Panc1 (cell line): ENCODE measurements at regions not wholly inside any gene's neighbourhood (a gene's known extent, or its start where the extent isn't known, plus 50 kb on each side); places are given as distances from the start of the nearest gene placed in this dataset.

Experiments
- ATAC-seq: fragments of 200-7000 bp; cut with Tn5 transposase; 2 replicates; pipeline ENCODE4 v1.9.1; 2020; ENCODE audit warnings: mild to moderate bottlenecking, moderate library complexity
- BruUV-seq: library from RNA; stranded (reverse); fragments of 400-500 nt; replicated peaks from 2 replicates; lab custom pipeline; 2021; lab: Mats Ljungman, UMichigan
- CTCF ChIA-PET: fragments of 300-600 bp; sonication (Branson Sonifier 250); formaldehyde crosslinking; loops from one replicate; lab custom pipeline; 2022; ENCODE audit warnings: antibody characterized with exemption; lab: Charles Lee
- POLR2A ChIA-PET: fragments of 300-600 bp; sonication (Branson Sonifier 250); formaldehyde crosslinking; loops from one replicate; lab custom pipeline; 2022; ENCODE audit warnings: antibody characterized with exemption; lab: Charles Lee
- DNase-seq: peaks from one replicate; pipeline ENCODE4 v3.0.0-alpha.2; 2010; ENCODE audit warnings: low read depth, low spot score
- H3K27ac ChIP-seq: 2 replicates; pipeline ENCODE4 v1.5.1; 2011; ENCODE audit warnings: mild to moderate bottlenecking, low read length, inconsistent platforms
- H3K27me3 ChIP-seq: fragments of 200-500 bp; sonication (Bioruptor generic); 2 replicates; pipeline ENCODE4 v1.6.0; 2014; ENCODE audit warnings: low read length, inconsistent platforms; ENCODE audit not compliant: control insufficient read depth, insufficient read depth
- H3K36me3 ChIP-seq: fragments of 200-500 bp; sonication (Bioruptor generic); 2 replicates; pipeline ENCODE4 v1.5.1; 2014; ENCODE audit warnings: inconsistent platforms, mild to moderate bottlenecking, low read length, moderate library complexity; ENCODE audit not compliant: control insufficient read depth, insufficient read depth
- H3K4me1 ChIP-seq: 2 replicates; pipeline ENCODE4 v1.5.1; 2011; ENCODE audit warnings: inconsistent platforms, mild to moderate bottlenecking, low read length, moderate library complexity; ENCODE audit not compliant: control insufficient read depth, insufficient read depth
- H3K4me3 ChIP-seq, 2 experiments: 2 replicates each; pipeline ENCODE4 v1.5.1; 2011 to 2012; ENCODE audit warnings: low read depth in 2 of 2, low read length in 2 of 2, mild to moderate bottlenecking in 2 of 2, inconsistent platforms in 1 of 2, moderate library complexity in 1 of 2
- H3K9me3 ChIP-seq: fragments of 200-500 bp; sonication (Bioruptor generic); 2 replicates; pipeline ENCODE4 v1.5.1; 2014; ENCODE audit warnings: low read depth, mild to moderate bottlenecking, inconsistent platforms, low read length, moderate library complexity; ENCODE audit not compliant: control insufficient read depth, insufficient read depth
- CTCF ChIP-seq: fragments of 450-650 bp; IDR thresholded peaks from 2 replicates; pipeline ENCODE4 v1.5.1; 2017; ENCODE audit warnings: mild to moderate bottlenecking
- POLR2AphosphoS5 ChIP-seq: IDR thresholded peaks from 2 replicates; pipeline ENCODE4 v1.6.1; 2012; ENCODE audit warnings: mild to moderate bottlenecking, low read depth, low read length, moderate library complexity
- REST ChIP-seq, 2 experiments: IDR thresholded peaks; 2 replicates each; pipeline ENCODE4 v1.6.1; 2011 to 2012; ENCODE audit warnings: low read depth in 2 of 2, control low read depth in 1 of 2, low read length in 1 of 2, mild to moderate bottlenecking in 1 of 2, moderate library complexity in 1 of 2; ENCODE audit not compliant: insufficient read depth in 1 of 2
- SIN3A ChIP-seq: IDR thresholded peaks from 2 replicates; pipeline ENCODE4 v1.6.1; 2012; ENCODE audit warnings: low read depth, mild to moderate bottlenecking, low read length, moderate library complexity, borderline replicate concordance; ENCODE audit not compliant: insufficient read depth
- TCF7L2 ChIP-seq: IDR thresholded peaks from 2 replicates; pipeline ENCODE4 v1.6.1; 2011; ENCODE audit warnings: mild to moderate bottlenecking, low read depth, low read length, inconsistent platforms
- in situ Hi-C: cut with HindIII; loops from 2 replicates; pipeline ENCODE4 v1.10.0; 2016; ENCODE audit warnings: low sequenced_read_pairs, low pct_unique_long_range_greater_than_20kb
- intact Hi-C: fragments of 100-400 bp; cut with micrococcal nuclease; formaldehyde crosslinking; loops from one replicate; pipeline ENCODE4 v1.10.0; 2022; ENCODE audit not compliant: unreplicated experiment

GRCh38 chr13:33956346-33956745, 138.4 kb downstream of the RFC3 start:
- TF ChIP-seq SIN3A, result no peak
- no peak for TF ChIP-seq REST (IDR thresholded peaks at IDR 0.05; ENCODE audit: insufficient read depth in 1 of 2, low read depth in 2 of 2, low read length in 1 of 2)
- no peak for TF ChIP-seq POLR2AphosphoS5
- no peak for TF ChIP-seq TCF7L2
- no peak for TF ChIP-seq CTCF

GRCh38 chr13:33957497-33957905, 139.6 kb downstream of the RFC3 start:
- no peaks in the 10 kb centered on the region for H3K36me3 ChIP-seq
- no peak overlapping the region for H3K4me3 ChIP-seq
- intact Hi-C loops (no loop called here), in situ Hi-C loops (no loop called here)
- ChIA-PET CTCF (no interaction called here), POLR2A (no interaction called here)
- TF ChIP-seq SIN3A, result no peak
- no peak for TF ChIP-seq REST (IDR thresholded peaks at IDR 0.05; ENCODE audit: insufficient read depth in 1 of 2, low read depth in 2 of 2, low read length in 1 of 2)
- no peak for TF ChIP-seq CTCF
- TF ChIP-seq TCF7L2, result no peak
- TF ChIP-seq POLR2AphosphoS5, result no peak
- ATAC-seq (no peak), DNase-seq (no peak)
- no peaks in the 10 kb centered on the region for H3K9me3 ChIP-seq
- no peaks in the 10 kb centered on the region for H3K27me3 ChIP-seq
- no peaks in the 10 kb centered on the region for H3K4me1 ChIP-seq
- H3K27ac ChIP-seq, result no peak overlapping the region
- no TSS peak for BruUV-seq

More at GRCh38 chr13:33956346-33956745, 138.4 kb downstream of the RFC3 start:
- ChIA-PET CTCF (no interaction called here), POLR2A (no interaction called here)
- H3K4me1 ChIP-seq, result no peaks in the 10 kb centered on the region
- no peak overlapping the region for H3K27ac ChIP-seq
- H3K4me3 ChIP-seq, result no peak overlapping the region
- intact Hi-C loops (no loop called here), in situ Hi-C loops (no loop called here)
- H3K9me3 ChIP-seq, result no peaks in the 10 kb centered on the region
- no peak for DNase-seq
- no peaks in the 10 kb centered on the region for H3K36me3 ChIP-seq
- no peak for ATAC-seq
- H3K27me3 ChIP-seq, result no peaks in the 10 kb centered on the region
- BruUV-seq, result no TSS peak
